ENCODE measurements at regions not wholly inside any gene's neighbourhood (a gene's known extent, or its start where the extent isn't known, plus 50 kb on each side); places are given as distances from the start of the nearest gene placed in this dataset.

DNA sequence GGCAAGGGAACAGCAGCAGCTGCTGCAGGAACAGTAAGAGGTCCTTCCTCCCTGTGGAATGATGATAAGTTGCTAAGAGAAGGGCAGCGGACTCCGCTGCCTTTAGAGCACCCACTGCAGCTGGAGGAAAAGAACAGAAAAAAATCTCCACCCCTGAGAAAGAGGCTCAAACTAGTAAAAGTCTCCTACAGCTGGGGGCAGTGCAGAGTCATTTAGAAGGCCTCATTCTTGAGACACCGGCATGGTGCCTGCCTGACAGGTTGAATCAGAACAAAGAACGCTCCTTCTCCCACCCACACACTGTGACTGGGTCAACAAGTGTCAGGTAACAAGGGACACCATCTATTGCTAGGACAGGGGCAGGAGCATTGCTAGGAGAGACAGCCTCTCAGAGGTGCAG is 188.4 kb downstream of the ABHD5 start:
- Histone ChIP-seq H3K27ac (peak overlapping the region in 2 of 3 donors; percentile 26 to 43), H3K27me3 (no peaks in the 10 kb centered on the region), H3K36me3 (no peaks in the 10 kb centered on the region), H3K9me3 (no peaks in the 10 kb centered on the region), H3K4me3 (replicated peaks in 1 of 3) (no peak overlapping the region), H3K4me1 (peaks cover 15 to 34% of the 10 kb centered on the region in 2 donors)
- TF ChIP-seq POLR2A (IDR thresholded peaks at IDR 0.05) = peak in 1 of 2 donors; percentile 37
- TF ChIP-seq, protein P1, sequence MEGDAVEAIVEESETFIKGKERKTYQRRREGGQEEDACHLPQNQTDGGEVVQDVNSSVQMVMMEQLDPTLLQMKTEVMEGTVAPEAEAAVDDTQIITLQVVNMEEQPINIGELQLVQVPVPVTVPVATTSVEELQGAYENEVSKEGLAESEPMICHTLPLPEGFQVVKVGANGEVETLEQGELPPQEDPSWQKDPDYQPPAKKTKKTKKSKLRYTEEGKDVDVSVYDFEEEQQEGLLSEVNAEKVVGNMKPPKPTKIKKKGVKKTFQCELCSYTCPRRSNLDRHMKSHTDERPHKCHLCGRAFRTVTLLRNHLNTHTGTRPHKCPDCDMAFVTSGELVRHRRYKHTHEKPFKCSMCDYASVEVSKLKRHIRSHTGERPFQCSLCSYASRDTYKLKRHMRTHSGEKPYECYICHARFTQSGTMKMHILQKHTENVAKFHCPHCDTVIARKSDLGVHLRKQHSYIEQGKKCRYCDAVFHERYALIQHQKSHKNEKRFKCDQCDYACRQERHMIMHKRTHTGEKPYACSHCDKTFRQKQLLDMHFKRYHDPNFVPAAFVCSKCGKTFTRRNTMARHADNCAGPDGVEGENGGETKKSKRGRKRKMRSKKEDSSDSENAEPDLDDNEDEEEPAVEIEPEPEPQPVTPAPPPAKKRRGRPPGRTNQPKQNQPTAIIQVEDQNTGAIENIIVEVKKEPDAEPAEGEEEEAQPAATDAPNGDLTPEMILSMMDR (IDR thresholded peaks at IDR 0.05) = peak in 4 of 6 experiments; percentile 46 to 59 (median 56)
- intact Hi-C loops (cut with DNase I) = no loop called here
- WGBS, 2 donors = 27 to 31% methylated on average over 4 of the region's 4 CpGs
- DNase-seq = peak; percentile 82 to 86

DNA sequence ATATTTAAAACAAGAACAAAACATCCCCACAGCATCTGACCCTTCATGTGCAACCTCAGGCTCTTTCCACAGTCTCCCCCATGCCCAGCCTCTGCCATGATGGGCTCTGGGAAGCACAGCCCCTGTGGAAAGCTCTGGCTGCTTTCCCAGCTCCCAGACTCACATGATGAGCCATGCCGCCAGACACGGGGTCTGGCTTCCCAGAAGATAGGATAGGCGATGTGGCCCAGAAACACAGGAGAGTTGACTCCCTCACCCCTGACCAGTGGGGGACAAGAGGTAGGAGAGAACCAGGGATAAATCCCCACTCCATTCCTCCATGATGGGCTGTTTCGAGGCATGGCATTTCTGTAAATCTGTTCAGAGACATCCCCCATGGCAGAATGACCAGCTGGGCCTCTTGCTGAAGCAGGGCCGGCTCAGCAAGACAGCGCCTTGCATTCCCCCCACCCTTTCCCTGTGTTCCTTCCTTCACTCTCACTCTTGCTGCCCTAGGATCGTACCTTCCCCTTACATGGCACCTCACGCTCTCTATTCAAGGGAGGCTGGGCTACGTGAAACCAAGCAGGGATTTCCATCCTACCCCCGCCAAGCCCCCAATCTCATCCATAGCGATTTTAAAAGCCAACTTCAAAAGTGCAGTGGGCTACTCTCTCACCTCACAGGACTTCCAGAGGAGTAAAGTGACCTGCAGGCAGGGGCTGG is 192.4 kb downstream of the ABHD5 start:
- DNase-seq = peak in 1 of 2 donors; percentile 45
- peaks cover 35 to 45% of the 10 kb centered on the region in 2 donors for H3K4me1 ChIP-seq

DNA sequence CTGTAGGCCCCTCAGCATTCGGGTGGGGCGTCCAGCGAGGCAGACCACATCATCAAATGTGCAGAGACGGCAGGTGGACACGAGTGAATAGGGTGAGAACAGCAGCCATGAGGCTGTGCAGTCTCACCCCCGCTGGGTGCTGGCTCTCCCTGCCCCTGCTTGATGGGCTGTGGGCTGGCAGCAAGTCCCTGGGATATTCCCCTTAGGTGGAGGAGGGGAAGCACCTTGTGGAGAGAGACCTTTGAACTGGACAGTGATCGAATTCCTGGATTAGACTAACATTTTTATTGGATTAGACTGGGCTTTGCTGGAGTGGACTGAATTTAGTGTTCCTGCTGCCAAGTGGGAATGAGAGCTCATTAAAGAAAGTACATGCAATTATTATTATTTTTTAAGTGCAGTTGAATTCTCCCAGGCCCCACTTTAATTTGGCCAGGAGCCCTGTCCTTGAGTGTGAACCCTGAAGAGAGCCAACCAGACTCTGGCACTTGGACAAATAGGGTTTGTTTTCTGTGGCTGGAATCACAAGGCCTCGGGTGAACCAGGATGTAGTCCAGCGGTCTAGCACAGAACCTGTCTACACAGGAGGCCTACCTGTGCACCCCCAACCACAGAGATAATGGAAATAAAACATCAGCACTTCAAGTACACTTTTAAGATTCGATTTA is 193.1 kb downstream of the ABHD5 start:
- intact Hi-C loops (cut with DNase I) = no loop called here
- 26 to 29% methylated on average over 6 to 10 of the region's 10 CpGs for WGBS, 2 donors
- H3K36me3 ChIP-seq = no peaks in the 10 kb centered on the region
- peaks cover 32 to 44% of the 10 kb centered on the region in 2 donors for H3K4me1 ChIP-seq
- TF ChIP-seq, protein P1 (IDR thresholded peaks at IDR 0.05) = no peak
- TF ChIP-seq POLR2A (IDR thresholded peaks at IDR 0.05) = peak in 1 of 2 donors; percentile 36
- no peaks in the 10 kb centered on the region for H3K27me3 ChIP-seq
- H3K9me3 ChIP-seq = no peaks in the 10 kb centered on the region
- peak overlapping the region; percentile 72 to 89 (median 89) for H3K27ac ChIP-seq
- peak; percentile 87 to 91 for DNase-seq
- H3K4me3 ChIP-seq (replicated peaks in 1 of 3) = no peak overlapping the region

More for the DNA sequence above, 192.4 kb downstream of the ABHD5 start:
- H3K27me3 ChIP-seq = no peaks in the 10 kb centered on the region
- WGBS, 2 donors = 82 to 83% methylated on average over 11 of the region's 11 CpGs
- intact Hi-C loops (cut with DNase I) = no loop called here
- no peak for TF ChIP-seq POLR2A (IDR thresholded peaks at IDR 0.05)
- TF ChIP-seq, protein P1 (IDR thresholded peaks at IDR 0.05) = no peak
- H3K36me3 ChIP-seq = no peaks in the 10 kb centered on the region
- no peak overlapping the region for H3K4me3 ChIP-seq (replicated peaks in 1 of 3)
- peak overlapping the region; percentile 72 to 89 (median 89) for H3K27ac ChIP-seq
- no peaks in the 10 kb centered on the region for H3K9me3 ChIP-seq

DNA sequence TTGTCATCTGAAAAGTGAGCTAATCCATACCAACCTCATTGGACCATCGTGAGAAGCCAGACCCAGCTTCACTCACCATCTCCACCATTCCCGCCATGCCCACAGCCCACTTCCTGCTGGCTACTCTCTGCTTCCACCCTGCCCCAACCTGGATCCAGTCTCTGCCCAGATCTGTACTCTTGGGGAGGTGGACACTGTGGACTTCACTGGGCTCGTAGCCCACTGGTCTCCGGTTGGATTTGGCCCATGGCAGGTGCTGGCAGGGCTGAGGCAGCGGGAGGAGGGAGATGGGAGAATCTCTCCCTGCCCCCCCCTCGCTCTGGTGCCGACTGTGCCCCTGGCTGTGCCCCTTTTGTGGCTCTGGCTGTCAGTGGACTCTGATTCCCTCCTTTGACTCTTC is 193.8 kb downstream of the ABHD5 start:
- 85 to 90% methylated on average over 2 to 7 of the region's 7 CpGs for WGBS, 2 donors
- no peak for TF ChIP-seq POLR2A (IDR thresholded peaks at IDR 0.05)
- peak overlapping the region; percentile 72 to 89 (median 89) for H3K27ac ChIP-seq

DNA sequence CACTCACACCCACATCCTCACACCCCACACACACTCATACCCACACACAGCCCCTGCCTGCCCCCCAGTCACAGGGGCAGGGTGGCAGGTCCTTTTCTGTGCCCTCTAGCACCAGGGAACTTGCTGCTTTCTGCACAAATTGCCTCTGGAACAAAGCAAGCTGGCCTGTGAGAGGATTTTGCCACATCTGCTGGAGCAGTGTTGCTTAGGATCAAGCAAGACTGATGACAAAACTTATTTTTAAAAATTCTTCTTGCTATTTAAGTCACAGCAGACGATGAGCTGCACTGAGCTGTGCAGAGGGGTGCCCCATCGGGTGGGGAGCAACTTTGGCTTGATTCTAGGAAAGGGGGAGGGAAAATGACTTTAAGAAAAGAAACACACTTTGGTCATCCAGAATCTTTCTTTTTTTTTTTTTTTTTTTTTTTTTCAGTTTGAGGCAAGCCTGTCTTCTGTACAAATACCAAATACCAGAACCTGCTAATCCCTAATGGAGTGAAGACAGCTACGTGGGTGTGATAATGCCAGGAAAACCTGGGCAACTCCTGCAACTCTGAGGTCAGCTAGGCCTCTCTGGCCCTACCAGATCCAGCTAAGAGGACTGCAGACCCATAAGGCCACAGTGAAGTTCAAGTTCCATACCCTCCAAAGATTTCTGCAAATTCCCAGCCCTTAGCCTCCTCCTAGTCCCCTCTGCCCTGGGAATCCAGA is 195.3 kb downstream of the ABHD5 start:
- Histone ChIP-seq H3K4me3 (replicated peaks in 1 of 3) (no peak overlapping the region), H3K27me3 (no peaks in the 10 kb centered on the region), H3K4me1 (peaks cover 30 to 38% of the 10 kb centered on the region in 2 donors), H3K9me3 (no peaks in the 10 kb centered on the region), H3K27ac (peak overlapping the region; percentile 30 to 89 (median 89)), H3K36me3 (no peaks in the 10 kb centered on the region)
- WGBS, 2 donors = 50 to 55% methylated on average over 3 of the region's 3 CpGs
- DNase-seq = no peak
- TF ChIP-seq, protein P1 (IDR thresholded peaks at IDR 0.05) = no peak
- TF ChIP-seq POLR2A (IDR thresholded peaks at IDR 0.05) = no peak
- intact Hi-C loops (cut with DNase I) = no loop called here

More for the DNA sequence above, 193.8 kb downstream of the ABHD5 start:
- intact Hi-C loops (cut with DNase I) = no loop called here
- H3K4me1 ChIP-seq = peaks cover 30 to 38% of the 10 kb centered on the region in 2 donors
- H3K27me3 ChIP-seq = no peaks in the 10 kb centered on the region
- H3K4me3 ChIP-seq (replicated peaks in 1 of 3) = no peak overlapping the region
- no peaks in the 10 kb centered on the region for H3K9me3 ChIP-seq
- H3K36me3 ChIP-seq = no peaks in the 10 kb centered on the region
- no peak for DNase-seq
